ENCODE measurements at regions not wholly inside any gene's neighbourhood (a gene's known extent, or its start where the extent isn't known, plus 50 kb on each side); places are given as distances from the start of the nearest gene placed in this dataset.

- H3K36me3 ChIP-seq (ENCODE audit: control insufficient read depth, insufficient read depth, low read length): no peaks in the 10 kb centered on the region
- no peak for TF ChIP-seq CTCF (IDR thresholded peaks at IDR 0.05; ENCODE audit: insufficient read depth, low read length, poor library complexity, severe bottlenecking)
Observed at GRCh38 chr16:85472514-85472913, 140.6 kb upstream of the GSE1 start.

GRCh38 chr16:85473323-85473722, 139.8 kb upstream of the GSE1 start:
- TF ChIP-seq CTCF (IDR thresholded peaks at IDR 0.05; ENCODE audit: insufficient read depth, low read length, poor library complexity, severe bottlenecking): no peak
- no peak for DNase-seq (ENCODE audit: extremely low read depth, insufficient read length)
- Histone ChIP-seq H3K4me3 (replicated peaks; ENCODE audit: low read depth, low read length) (no peak overlapping the region), H3K36me3 (ENCODE audit: control insufficient read depth, insufficient read depth, low read length) (no peaks in the 10 kb centered on the region), H3K27me3 (replicated peaks; ENCODE audit: control insufficient read depth, insufficient read depth, low read length) (no peaks in the 10 kb centered on the region; the same call in 1 of the 2 replicates)

More at GRCh38 chr16:85472514-85472913, 140.6 kb upstream of the GSE1 start:
- no peak overlapping the region for H3K4me3 ChIP-seq (replicated peaks; ENCODE audit: low read depth, low read length)
- H3K27me3 ChIP-seq (replicated peaks; ENCODE audit: control insufficient read depth, insufficient read depth, low read length): no peaks in the 10 kb centered on the region; the same call in 1 of the 2 replicates
- no peak for DNase-seq (ENCODE audit: extremely low read depth, insufficient read length)

GRCh38 chr16:85473909-85474620, 139.1 kb upstream of the GSE1 start:
- Histone ChIP-seq H3K4me3 (replicated peaks; ENCODE audit: low read depth, low read length) (no peak overlapping the region), H3K36me3 (ENCODE audit: control insufficient read depth, insufficient read depth, low read length) (no peaks in the 10 kb centered on the region), H3K27me3 (replicated peaks; ENCODE audit: control insufficient read depth, insufficient read depth, low read length) (no peaks in the 10 kb centered on the region; the same call in 1 of the 2 replicates)
- DNase-seq (ENCODE audit: extremely low read depth, insufficient read length): no peak
- TF ChIP-seq CTCF (IDR thresholded peaks at IDR 0.05; ENCODE audit: insufficient read depth, low read length, poor library complexity, severe bottlenecking): no peak

- H3K36me3 ChIP-seq (ENCODE audit: control insufficient read depth, insufficient read depth, low read length): no peaks in the 10 kb centered on the region
- TF ChIP-seq CTCF (IDR thresholded peaks at IDR 0.05; ENCODE audit: insufficient read depth, low read length, poor library complexity, severe bottlenecking): no peak
- no peak for DNase-seq (ENCODE audit: extremely low read depth, insufficient read length)
- no peak overlapping the region for H3K4me3 ChIP-seq (replicated peaks; ENCODE audit: low read depth, low read length)
- no peaks in the 10 kb centered on the region; the same call in 1 of the 2 replicates for H3K27me3 ChIP-seq (replicated peaks; ENCODE audit: control insufficient read depth, insufficient read depth, low read length)
Observed at GRCh38 chr16:85474621-85475217, 138.4 kb upstream of the GSE1 start.

GRCh38 chr16:85475233-85475632, 137.9 kb upstream of the GSE1 start:
- H3K36me3 ChIP-seq (ENCODE audit: control insufficient read depth, insufficient read depth, low read length): no peaks in the 10 kb centered on the region
- TF ChIP-seq CTCF (IDR thresholded peaks at IDR 0.05; ENCODE audit: insufficient read depth, low read length, poor library complexity, severe bottlenecking): no peak
- H3K4me3 ChIP-seq (replicated peaks; ENCODE audit: low read depth, low read length): no peak overlapping the region
- H3K27me3 ChIP-seq (replicated peaks; ENCODE audit: control insufficient read depth, insufficient read depth, low read length): no peaks in the 10 kb centered on the region; the same call in 1 of the 2 replicates
- DNase-seq (ENCODE audit: extremely low read depth, insufficient read length): no peak
